ENCODE measurements at regions not wholly inside any gene's neighbourhood (a gene's known extent, or its start where the extent isn't known, plus 50 kb on each side); places are given as distances from the start of the nearest gene placed in this dataset.

- no peaks in the 10 kb centered on the region for H3K27me3 Mint-ChIP-seq (ENCODE audit: unreplicated experiment)
- TF ChIP-seq CTCF (IDR thresholded peaks at IDR 0.05; ENCODE audit: partially characterized antibody, unreplicated experiment): no peak
- H3K4me3 Mint-ChIP-seq (ENCODE audit: unreplicated experiment): no peak overlapping the region
- no peak for DNase-seq
- H3K27ac Mint-ChIP-seq (ENCODE audit: unreplicated experiment): no peak overlapping the region
- H3K36me3 Mint-ChIP-seq (ENCODE audit: unreplicated experiment): no peaks in the 10 kb centered on the region
- H3K9me3 Mint-ChIP-seq (ENCODE audit: unreplicated experiment): peaks cover 1% of the 10 kb centered on the region
- H3K4me1 Mint-ChIP-seq (ENCODE audit: low read depth, unreplicated experiment): no peaks in the 10 kb centered on the region
Observed at GRCh38 chr4:138761638-138762220, 253.9 kb upstream of the NOCT start.

- DNase-seq: no peak
- Mint-ChIP-seq H3K27ac (ENCODE audit: unreplicated experiment) (no peak overlapping the region), H3K4me1 (ENCODE audit: low read depth, unreplicated experiment) (no peaks in the 10 kb centered on the region), H3K4me3 (ENCODE audit: unreplicated experiment) (no peak overlapping the region), H3K9me3 (ENCODE audit: unreplicated experiment) (peaks cover 1% of the 10 kb centered on the region), H3K27me3 (ENCODE audit: unreplicated experiment) (no peaks in the 10 kb centered on the region), H3K36me3 (ENCODE audit: unreplicated experiment) (no peaks in the 10 kb centered on the region)
- TF ChIP-seq CTCF (IDR thresholded peaks at IDR 0.05; ENCODE audit: partially characterized antibody, unreplicated experiment): no peak
Observed at GRCh38 chr4:138759554-138759902, 256.1 kb upstream of the NOCT start.

GRCh38 chr4:138758876-138759553, 256.6 kb upstream of the NOCT start:
- Mint-ChIP-seq H3K4me3 (ENCODE audit: unreplicated experiment) (no peak overlapping the region), H3K36me3 (ENCODE audit: unreplicated experiment) (no peaks in the 10 kb centered on the region), H3K9me3 (ENCODE audit: unreplicated experiment) (peaks cover 1% of the 10 kb centered on the region), H3K27me3 (ENCODE audit: unreplicated experiment) (no peaks in the 10 kb centered on the region), H3K27ac (ENCODE audit: unreplicated experiment) (no peak overlapping the region), H3K4me1 (ENCODE audit: low read depth, unreplicated experiment) (no peaks in the 10 kb centered on the region)
- DNase-seq: no peak
- TF ChIP-seq CTCF (IDR thresholded peaks at IDR 0.05; ENCODE audit: partially characterized antibody, unreplicated experiment): no peak

GRCh38 chr4:138758196-138758595, 257.4 kb upstream of the NOCT start:
- Mint-ChIP-seq H3K27ac (ENCODE audit: unreplicated experiment) (no peak overlapping the region), H3K4me1 (ENCODE audit: low read depth, unreplicated experiment) (no peaks in the 10 kb centered on the region), H3K36me3 (ENCODE audit: unreplicated experiment) (peaks cover under 1% of the 10 kb centered on the region), H3K4me3 (ENCODE audit: unreplicated experiment) (no peak overlapping the region), H3K9me3 (ENCODE audit: unreplicated experiment) (peaks cover under 1% of the 10 kb centered on the region), H3K27me3 (ENCODE audit: unreplicated experiment) (no peaks in the 10 kb centered on the region)
- no peak for DNase-seq
- no peak for TF ChIP-seq CTCF (IDR thresholded peaks at IDR 0.05; ENCODE audit: partially characterized antibody, unreplicated experiment)

GRCh38 chr4:138757432-138757831, 258.1 kb upstream of the NOCT start:
- Mint-ChIP-seq H3K9me3 (ENCODE audit: unreplicated experiment) (peaks cover 2% of the 10 kb centered on the region), H3K36me3 (ENCODE audit: unreplicated experiment) (peaks cover 9% of the 10 kb centered on the region), H3K27ac (ENCODE audit: unreplicated experiment) (no peak overlapping the region), H3K27me3 (ENCODE audit: unreplicated experiment) (no peaks in the 10 kb centered on the region), H3K4me3 (ENCODE audit: unreplicated experiment) (no peak overlapping the region), H3K4me1 (ENCODE audit: low read depth, unreplicated experiment) (no peaks in the 10 kb centered on the region)
- TF ChIP-seq CTCF (IDR thresholded peaks at IDR 0.05; ENCODE audit: partially characterized antibody, unreplicated experiment): no peak
- no peak for DNase-seq
